ENCODE measurements at regions not wholly inside any gene's neighbourhood (a gene's known extent, or its start where the extent isn't known, plus 50 kb on each side); places are given as distances from the start of the nearest gene placed in this dataset.
"Not testable (repeated sequence)": the region's sequence is repeated elsewhere in the genome, so short reads cannot be mapped to it uniquely, and the experiment has no call there.

- Histone ChIP-seq H3K4me3 (ENCODE audit: low read depth, low read length) (no peak overlapping the region), H3K27ac (ENCODE audit: low read depth, low read length) (no peak overlapping the region), H3K27me3 (ENCODE audit: control insufficient read depth, insufficient read depth, low read length) (no peaks in the 10 kb centered on the region), H3K9me3 (ENCODE audit: control insufficient read depth, insufficient read depth, low read length) (no peaks in the 10 kb centered on the region)
- no peak for DNase-seq (ENCODE audit: low read depth, low spot score)
- TF ChIP-seq, protein P1, sequence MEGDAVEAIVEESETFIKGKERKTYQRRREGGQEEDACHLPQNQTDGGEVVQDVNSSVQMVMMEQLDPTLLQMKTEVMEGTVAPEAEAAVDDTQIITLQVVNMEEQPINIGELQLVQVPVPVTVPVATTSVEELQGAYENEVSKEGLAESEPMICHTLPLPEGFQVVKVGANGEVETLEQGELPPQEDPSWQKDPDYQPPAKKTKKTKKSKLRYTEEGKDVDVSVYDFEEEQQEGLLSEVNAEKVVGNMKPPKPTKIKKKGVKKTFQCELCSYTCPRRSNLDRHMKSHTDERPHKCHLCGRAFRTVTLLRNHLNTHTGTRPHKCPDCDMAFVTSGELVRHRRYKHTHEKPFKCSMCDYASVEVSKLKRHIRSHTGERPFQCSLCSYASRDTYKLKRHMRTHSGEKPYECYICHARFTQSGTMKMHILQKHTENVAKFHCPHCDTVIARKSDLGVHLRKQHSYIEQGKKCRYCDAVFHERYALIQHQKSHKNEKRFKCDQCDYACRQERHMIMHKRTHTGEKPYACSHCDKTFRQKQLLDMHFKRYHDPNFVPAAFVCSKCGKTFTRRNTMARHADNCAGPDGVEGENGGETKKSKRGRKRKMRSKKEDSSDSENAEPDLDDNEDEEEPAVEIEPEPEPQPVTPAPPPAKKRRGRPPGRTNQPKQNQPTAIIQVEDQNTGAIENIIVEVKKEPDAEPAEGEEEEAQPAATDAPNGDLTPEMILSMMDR (IDR thresholded peaks at IDR 0.05; ENCODE audit: low read depth, low read length): no peak
- POLR2A ChIA-PET: no interaction called here
- CTCF ChIA-PET: no interaction called here
Measured at GRCh38 chr15:62681939-62682896, 360.3 kb upstream of the TPM1 start.

GRCh38 chr15:62683192-62683591 is 359.4 kb upstream of the TPM1 start:
- DNase-seq (ENCODE audit: low read depth, low spot score); H3K4me3 ChIP-seq (ENCODE audit: low read depth, low read length); POLR2A ChIA-PET; H3K9me3 ChIP-seq (ENCODE audit: control insufficient read depth, insufficient read depth, low read length); H3K27me3 ChIP-seq (ENCODE audit: control insufficient read depth, insufficient read depth, low read length); CTCF ChIA-PET; H3K27ac ChIP-seq (ENCODE audit: low read depth, low read length): not testable (repeated sequence)

DNA sequence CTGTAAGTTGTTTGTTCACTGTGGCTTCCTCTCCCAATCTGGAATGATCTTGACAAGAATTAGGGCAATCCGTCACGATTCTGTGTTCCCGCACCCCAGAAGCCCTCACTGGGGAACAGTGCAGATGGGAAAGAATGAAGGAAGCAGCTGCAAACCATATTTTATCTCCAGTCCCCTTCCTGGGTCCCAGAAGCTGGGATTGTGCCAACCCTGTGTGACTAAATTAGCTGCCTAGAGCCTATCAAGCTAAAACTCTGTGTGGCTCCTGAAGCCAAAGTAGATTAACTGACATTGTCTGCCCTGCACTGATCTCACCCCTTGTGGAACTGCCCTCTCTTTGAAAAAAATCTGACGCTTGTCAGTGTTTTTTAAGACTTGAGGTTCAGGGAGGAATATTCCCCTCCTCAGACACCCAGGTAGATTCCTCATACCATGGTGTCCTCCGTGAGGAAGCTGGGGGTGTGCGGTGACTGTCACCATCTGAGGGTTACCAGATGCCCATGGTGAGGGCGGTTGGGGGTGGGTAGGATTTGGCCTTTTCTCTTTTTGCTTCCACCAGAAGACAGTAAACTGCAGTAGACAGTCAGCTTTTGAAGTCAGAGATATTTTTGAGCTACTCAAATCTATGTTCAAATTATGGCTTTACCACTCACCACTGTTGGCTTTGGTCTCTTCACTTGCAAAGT is 358.3 kb upstream of the TPM1 start:
- ChIA-PET CTCF (no interaction called here), POLR2A (no interaction called here)
- no peaks in the 10 kb centered on the region for H3K27me3 ChIP-seq (ENCODE audit: control insufficient read depth, insufficient read depth, low read length)
- no peak for DNase-seq (ENCODE audit: low read depth, low spot score)
- TF ChIP-seq, protein P1 (IDR thresholded peaks at IDR 0.05; ENCODE audit: low read depth, low read length): no peak
- no peak overlapping the region for H3K27ac ChIP-seq (ENCODE audit: low read depth, low read length)
- H3K9me3 ChIP-seq (ENCODE audit: control insufficient read depth, insufficient read depth, low read length): no peaks in the 10 kb centered on the region
- no peak overlapping the region for H3K4me3 ChIP-seq (ENCODE audit: low read depth, low read length)

DNA sequence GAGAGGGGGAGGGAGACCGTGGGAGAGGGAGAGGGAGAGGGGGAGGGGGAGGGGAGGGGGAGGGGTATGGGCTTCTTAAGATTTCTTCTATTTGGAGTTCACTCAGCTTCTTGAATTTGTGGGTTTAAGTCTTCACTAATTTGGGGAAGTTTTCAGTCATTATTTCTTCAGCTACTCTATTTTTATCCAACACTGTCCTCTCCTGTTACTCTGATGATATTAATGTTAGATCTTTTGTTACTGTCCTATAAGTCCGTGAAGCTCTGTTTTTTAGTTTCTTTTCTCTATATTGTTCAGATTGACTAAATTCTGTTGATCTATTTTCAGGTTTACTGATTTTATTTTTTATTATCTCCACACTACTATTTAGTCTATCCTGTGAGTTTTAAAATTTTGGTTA is 351.5 kb upstream of the TPM1 start:
- CTCF ChIA-PET: no interaction called here

DNA sequence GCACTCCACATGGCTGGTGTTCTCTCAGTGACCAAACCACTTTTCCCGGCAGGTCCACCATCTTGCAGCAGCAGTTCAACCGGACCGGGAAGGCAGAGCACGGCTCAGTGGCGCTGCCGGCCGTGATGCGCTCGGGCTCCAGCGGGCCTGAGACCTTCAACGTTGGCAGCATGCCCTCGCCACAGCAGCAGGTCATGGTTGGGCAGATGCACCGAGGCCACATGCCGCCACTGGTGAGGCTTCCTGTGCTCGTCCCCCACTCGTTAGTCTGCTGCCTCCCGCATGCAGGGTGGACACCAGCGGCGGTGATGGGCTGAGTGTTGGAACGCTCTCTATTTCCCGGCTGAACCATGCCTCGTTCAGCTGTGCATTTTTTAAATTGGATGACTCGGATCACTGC is 344.9 kb upstream of the TPM1 start:
- Histone ChIP-seq H3K27me3 (ENCODE audit: control insufficient read depth, insufficient read depth, low read length) (no peaks in the 10 kb centered on the region), H3K4me3 (ENCODE audit: low read depth, low read length) (no peak overlapping the region), H3K27ac (ENCODE audit: low read depth, low read length) (no peak overlapping the region), H3K9me3 (ENCODE audit: control insufficient read depth, insufficient read depth, low read length) (peaks cover 4% of the 10 kb centered on the region; the same call in 1 of the 2 replicates)
- ChIA-PET POLR2A (no interaction called here), CTCF (no interaction called here)
- TF ChIP-seq, protein P1 (IDR thresholded peaks at IDR 0.05; ENCODE audit: low read depth, low read length): no peak
- no peak for DNase-seq (ENCODE audit: low read depth, low spot score)

More for the DNA sequence above, 351.5 kb upstream of the TPM1 start:
- H3K4me3 ChIP-seq (ENCODE audit: low read depth, low read length): no peak overlapping the region
- no peak for DNase-seq (ENCODE audit: low read depth, low spot score)
- H3K9me3 ChIP-seq (ENCODE audit: control insufficient read depth, insufficient read depth, low read length): no peaks in the 10 kb centered on the region; the same call in 1 of the 2 replicates
- H3K27ac ChIP-seq (ENCODE audit: low read depth, low read length): no peak overlapping the region
- TF ChIP-seq, protein P1 (IDR thresholded peaks at IDR 0.05; ENCODE audit: low read depth, low read length): peak; percentile 17; the same call in 1 of the 2 replicates
- POLR2A ChIA-PET: no interaction called here
- no peaks in the 10 kb centered on the region for H3K27me3 ChIP-seq (ENCODE audit: control insufficient read depth, insufficient read depth, low read length)

All from AG04450 (cell line).